ENCODE measurements at regions not wholly inside any gene's neighbourhood (a gene's known extent, or its start where the extent isn't known, plus 50 kb on each side); places are given as distances from the start of the nearest gene placed in this dataset.

GRCh38 chr14:97206916-97207315, 409.7 kb downstream of the VRK1 start:
- TF ChIP-seq CTCF (IDR thresholded peaks at IDR 0.05; ENCODE audit: poor library complexity, severe bottlenecking) (no peak), POLR2AphosphoS5 (IDR thresholded peaks at IDR 0.05) (no peak), TAF1 (IDR thresholded peaks at IDR 0.05; ENCODE audit: low read depth) (no peak)

Measured in neural cell (in vitro differentiated cells).